C1 segment of cervical spinal cord (tissue), 14 donors: ENCODE measurements at regions not wholly inside any gene's neighbourhood (a gene's known extent, or its start where the extent isn't known, plus 50 kb on each side); places are given as distances from the start of the nearest gene placed in this dataset.

Source experiments
- DNase-seq, 14 donors: peaks; one replicate each; lab custom pipeline; 2025; lab: John Stamatoyannopoulos, UW

DNA sequence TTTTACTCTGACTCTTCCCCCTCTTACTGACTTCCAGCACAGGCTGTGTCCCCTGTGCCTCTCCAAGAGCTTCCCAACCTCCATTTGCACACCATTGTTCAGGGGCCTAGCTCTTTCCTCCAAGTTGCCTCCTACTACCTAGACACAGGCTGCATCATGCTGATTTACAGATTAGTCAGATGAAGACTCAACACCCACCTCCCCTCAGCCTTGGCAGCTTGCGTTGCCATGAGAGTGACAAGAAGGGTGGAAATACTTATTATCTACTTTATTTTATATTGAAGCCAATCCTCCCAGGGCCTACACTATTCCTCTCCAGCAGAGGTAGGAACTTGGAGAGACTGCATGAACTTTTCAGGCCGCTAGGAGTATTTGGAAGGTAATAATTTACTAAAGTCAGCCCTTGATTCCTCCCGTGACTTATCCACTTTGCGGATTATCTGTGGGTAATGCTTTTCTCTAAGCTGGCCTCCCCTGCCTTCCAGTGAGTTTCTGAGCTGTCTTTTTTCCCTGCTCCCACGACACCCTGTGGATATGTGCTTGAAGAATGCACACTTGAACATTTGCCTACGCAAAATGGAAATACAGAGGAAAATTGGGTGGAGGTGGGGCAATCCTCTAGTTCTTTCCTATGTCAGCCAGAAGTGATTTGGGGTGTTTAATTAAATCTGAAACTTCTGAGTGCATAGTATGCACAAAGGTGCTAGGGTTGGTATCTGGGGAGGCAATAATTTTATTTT is 74.1 kb upstream of the TMEM164 start:
- no peak for DNase-seq

DNA sequence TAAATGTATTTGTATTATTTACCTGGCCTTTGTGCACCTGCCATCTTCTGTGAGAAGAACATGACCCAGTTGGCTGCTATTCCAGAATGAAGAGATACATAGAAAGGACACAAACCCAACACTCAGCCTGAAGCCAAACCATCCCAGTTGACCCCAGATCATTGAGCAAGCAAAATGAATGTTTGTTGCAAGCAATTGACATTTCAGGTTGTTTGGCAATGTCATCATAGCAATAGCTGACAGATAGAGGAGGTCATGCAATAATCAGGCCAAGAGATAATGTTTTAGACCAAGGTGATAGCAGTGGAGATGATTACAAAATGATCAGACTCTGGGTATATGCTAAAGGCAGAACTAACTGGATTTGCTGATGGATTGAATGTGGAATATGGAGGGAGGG is 71.2 kb upstream of the TMEM164 start:
- no peak for DNase-seq

DNA sequence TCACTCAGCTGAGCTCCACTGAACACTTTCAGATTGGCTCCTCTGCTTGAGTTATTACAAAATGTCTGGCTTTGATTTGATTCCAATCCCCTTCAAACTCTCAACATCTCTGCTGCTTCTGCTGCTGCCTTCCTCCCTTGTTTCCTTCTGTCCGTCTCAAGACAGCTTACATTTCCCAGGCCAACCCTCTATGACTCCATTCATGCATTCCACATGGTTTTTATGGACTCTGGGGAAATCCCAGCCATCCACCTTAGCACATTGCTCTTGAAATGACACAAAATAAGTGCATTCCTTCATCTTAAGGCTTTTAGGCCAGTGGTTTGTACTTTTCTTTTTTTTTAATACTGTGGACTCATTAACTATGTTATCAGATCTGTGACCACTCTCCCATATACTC is 68.5 kb upstream of the TMEM164 start:
- no peak for DNase-seq

- no peak for DNase-seq
These were observed 68.0 kb upstream of the TMEM164 start for GRCh38 chrX:109934935-109935334.

GRCh38 chrX:109936114-109936513 is 66.8 kb upstream of the TMEM164 start:
- DNase-seq, result no peak

DNA sequence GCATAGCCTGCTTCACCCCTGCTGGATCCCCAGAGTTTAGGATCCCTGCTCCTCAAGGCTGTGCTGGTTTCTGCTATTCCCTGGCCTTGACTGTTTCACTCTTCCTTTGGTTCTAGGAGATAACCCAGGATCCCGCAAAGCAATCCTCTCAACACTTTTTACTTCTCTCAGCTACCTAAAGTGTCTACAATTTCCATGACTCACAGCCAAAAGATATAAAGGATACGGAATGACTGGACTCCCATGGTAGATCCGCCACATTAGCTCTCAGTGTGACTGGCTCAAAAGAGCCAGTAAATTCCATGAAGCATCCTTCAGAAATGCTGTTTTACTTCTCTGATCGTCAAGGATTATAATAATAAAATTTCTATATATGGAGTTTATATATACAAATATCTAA is 66.3 kb upstream of the TMEM164 start:
- no peak for DNase-seq

- DNase-seq, result no peak
These were observed 63.4 kb upstream of the TMEM164 start for GRCh38 chrX:109939498-109939897.

DNA sequence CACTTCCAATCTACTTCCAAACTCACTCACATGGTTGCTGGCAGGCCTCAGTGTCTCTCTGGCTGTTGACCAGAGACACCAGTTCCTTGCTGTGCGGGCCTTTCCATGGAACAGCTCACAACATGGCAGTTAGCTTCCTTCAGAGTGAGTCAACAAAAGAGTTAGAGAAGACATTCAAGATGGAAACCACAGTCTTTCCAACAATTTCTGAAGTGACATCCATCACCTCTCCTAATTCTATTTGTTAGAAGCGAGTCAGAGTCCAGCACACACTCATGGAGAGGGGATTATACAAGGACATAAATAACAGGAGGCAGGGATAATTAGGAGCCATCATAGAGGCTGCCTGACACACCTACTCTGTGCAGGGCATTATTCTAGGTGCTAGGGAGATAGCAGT is 62.5 kb upstream of the TMEM164 start:
- DNase-seq, result no peak

GRCh38 chrX:109943092-109943739 is 59.7 kb upstream of the TMEM164 start:
- DNase-seq, result no peak

GRCh38 chrX:109943740-109944092 is 59.2 kb upstream of the TMEM164 start:
- no peak for DNase-seq

GRCh38 chrX:109952050-109952449 is 50.9 kb upstream of the TMEM164 start:
- no peak for DNase-seq

- no peak for DNase-seq
These were observed 49.7 kb upstream of the TMEM164 start for GRCh38 chrX:109952985-109953905.
